Activated CD4-positive, alpha-beta T cell treated with anti-CD3 and anti-CD28 coated beads for 48 hours (primary cell): ENCODE measurements at regions not wholly inside any gene's neighbourhood (a gene's known extent, or its start where the extent isn't known, plus 50 kb on each side); places are given as distances from the start of the nearest gene placed in this dataset.

Source experiments
- DNase-seq: peaks from one replicate; pipeline ENCODE4 v3.0.0-alpha.2; 2020

DNA sequence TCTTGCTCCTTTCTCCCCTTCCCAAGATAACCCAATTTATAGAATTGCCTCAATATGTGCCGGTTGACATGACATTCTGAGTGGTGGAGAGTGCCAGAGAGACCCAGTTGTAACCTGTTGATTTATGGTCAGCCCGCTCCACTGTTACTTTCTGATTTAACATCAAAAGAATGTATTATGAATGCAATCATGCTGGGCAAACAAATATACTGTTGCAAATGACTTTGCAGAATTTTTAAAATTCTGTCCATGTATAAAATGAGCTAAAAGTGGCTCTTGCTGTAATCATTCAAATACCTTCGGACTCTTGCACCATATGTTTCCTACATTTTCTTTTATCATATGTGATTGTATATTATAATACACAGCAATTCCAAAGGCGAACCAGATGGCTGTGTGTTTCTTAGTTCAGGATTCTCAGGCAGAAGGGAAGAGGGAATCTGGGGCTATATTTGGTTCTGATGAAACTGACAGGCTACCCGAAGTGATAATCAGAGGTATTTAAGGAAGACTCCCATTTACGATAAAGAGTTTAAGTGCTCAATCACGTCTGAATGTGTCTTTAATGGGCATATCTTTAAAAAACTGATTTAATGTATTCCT, 131.7 kb downstream of the CLCN4 start:
- no peak for DNase-seq

DNA sequence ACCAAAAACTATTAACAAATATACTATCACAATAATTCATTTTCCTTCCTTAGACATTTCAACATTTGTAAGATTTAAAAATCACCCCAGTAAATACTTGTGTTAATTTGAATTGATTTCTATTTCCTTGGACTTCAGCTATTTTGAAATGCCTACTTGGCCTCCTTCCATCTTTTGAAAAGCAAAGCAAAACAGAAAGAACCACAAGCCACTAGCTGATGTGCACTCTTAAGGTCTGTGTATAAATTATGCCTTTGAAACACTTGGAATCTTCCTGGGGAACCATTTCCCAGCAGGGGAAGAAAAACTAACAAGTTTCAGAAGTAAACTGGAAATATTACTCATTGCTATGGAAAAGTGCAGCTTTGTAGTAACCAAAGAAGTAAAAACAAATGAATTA, 139.8 kb downstream of the CLCN4 start:
- no peak for DNase-seq

DNA sequence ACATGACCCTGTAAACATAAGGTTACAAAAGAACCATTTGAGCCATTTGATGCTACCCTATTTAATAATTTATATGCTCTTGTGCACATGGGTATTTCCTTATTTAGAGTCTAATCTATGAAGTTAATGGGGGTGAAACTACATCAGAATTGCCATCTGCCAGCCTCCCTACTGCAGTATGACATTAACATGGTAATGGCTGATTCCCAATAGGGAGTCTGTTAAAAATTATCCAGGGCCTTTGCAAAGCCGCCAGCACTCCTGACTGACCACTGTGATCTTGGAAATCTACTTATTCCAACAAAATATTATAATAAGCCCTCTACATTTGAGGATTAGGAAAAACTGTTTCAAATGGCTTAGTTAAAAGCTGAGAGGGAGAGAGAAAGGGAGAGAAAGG, 153.7 kb downstream of the CLCN4 start:
- no peak for DNase-seq

DNA sequence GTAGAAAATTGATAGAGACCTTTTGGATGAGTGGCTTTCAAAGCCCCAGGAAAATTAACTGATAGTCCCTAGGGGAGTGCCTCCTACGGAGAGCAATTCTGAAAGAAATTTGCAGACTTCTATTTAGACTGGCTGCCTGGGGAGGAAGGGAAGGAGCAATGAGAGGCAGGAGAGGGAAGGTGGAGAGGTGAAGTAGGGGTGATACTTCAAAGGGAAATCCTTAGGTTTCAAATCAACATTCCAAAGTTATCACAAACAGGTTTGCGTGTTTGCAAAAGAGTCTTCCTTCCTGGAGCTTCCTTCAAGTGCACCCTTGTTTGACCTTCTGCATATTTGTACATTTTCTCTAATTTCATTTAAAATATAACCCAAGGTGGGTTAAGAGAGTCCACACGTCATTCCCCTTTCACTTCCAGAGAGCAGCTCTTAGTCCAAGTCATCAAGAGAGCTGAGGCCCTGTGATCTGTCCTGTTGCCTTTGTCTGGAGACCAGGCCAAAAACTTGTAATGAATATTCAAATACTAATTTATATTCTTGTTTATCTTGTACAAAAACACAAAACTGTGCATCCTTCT, 157.8 kb downstream of the CLCN4 start:
- no peak for DNase-seq

DNA sequence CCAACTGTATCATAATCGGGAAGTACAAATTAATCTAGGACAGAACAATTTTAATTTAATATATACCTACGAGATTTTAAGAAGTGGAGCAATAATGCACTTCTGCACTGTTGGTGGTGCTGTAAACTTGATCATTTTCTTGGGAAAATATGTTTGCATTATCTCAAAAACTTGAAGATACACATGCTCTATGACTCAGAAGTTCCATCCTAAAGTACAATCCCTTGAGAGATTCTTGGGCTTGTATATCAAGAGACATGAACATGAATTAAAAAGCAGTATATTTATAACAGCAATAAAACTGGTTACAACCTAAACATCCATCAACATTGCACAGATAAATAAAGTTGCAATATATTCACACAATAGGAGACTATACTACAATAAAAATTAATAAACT, 168.8 kb downstream of the CLCN4 start:
- no peak for DNase-seq

DNA sequence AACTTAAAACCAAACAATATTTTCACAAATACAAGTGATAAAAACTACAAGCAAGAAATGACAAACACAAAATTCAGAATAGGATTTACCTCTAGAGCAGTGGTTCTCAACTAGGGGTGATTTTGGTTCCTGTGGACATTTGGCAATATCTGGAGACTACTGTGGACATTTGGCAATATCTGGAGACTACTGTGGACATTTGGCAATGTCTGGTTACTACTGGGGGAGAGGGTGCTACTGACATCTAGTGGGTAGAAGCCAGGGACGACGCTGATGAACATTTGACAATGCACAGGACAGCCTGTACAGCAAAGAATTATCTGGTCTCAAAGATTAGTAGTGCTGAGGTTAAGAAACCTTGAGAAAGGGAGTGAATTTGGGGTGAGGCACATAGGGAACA, 169.8 kb downstream of the CLCN4 start:
- no peak for DNase-seq

DNA sequence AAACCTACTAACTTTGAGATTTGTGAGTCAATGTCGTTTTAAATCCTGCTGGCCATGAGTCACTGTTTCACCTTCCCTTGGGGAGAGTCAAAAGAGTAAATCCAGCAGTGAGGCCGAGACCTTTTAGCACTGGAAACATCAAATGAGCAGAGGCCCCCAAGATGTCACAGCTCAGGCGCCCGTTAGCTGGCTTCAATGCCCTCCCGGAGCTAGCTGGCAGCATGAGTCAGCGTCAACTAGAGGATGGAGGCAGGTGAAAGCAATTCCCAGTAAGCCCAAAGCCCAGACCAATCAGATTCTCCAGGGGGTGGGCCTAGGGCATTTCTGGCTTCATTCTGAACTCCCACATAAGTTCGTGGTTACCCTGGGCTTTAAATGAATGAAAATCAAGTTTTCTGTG, 170.9 kb downstream of the CLCN4 start:
- no peak for DNase-seq

DNA sequence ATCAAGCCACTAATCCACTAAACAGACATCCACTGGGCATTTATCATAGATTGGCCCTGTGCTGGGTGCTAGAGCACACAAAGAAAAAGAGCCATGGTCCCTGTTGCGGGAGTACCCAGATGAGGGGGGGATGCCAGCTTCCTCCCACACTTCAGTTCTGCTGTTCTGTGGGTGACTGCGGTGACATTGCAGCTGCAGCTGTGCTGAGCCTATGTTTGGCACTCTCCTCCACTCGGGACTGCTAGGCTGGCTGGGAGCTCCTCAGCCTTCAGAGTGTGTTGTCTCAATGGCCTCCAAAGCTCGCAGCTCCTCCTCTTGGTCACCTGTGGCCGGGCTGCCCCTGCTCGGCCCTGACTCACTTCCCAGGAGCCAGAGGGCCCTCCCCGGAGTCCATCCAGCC, 173.2 kb downstream of the CLCN4 start:
- DNase-seq: no peak

DNA sequence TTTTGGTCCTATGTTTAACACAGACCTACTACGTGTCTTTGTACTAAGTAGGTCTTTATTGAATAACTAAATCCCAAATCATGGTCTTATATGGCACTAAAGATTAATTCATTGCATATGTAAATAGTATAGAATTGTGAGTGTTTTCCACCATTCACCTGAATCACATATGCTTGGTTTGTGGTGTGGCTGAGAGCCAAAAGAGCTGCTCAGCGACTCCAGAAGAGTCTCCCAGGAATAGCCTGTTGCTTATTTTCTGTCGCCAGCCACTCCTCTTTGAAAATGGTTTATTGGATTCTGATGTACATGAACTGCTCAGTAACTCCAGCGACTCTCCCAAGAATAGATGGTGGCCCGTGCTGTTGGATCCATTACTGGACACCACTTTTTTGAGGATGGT, 184.5 kb downstream of the CLCN4 start:
- no peak for DNase-seq

DNA sequence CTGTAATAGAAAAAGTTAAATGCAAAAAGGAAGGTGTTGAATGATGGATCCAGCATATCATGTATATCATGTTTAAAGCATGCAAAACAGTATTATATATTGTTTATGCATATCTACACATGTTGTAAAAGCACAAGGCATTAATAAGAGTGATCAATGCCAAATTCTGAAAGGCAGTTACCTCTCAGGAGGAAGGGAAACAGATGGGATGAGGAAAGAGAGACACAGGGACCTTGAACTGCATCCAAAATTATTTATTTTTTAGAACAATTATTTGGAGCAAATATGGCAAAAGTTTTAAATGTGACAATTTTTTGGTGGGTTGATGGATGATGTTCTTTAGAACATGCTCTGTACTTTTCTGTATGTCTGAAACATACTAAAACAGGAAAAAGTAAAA, 193.4 kb downstream of the CLCN4 start:
- DNase-seq: no peak

DNA sequence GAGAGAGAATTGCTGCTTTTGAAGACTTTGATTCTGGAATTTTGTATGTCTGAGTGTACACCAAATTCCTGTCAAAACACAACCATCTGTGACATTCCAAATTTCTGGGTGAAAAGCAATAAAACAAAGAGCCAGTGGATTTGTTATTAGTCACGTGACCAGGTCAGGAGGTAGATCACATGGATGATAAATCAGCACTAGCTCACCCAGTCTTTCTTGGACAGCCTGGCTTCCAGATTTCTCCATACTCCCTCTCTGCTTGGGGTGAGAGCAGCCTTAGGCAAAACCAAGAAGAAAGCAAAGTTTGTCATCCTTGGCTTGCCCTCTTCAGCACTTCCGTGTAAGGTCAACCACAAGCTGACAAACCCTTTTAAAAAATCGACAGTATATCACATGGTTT, 194.2 kb downstream of the CLCN4 start:
- no peak for DNase-seq

DNA sequence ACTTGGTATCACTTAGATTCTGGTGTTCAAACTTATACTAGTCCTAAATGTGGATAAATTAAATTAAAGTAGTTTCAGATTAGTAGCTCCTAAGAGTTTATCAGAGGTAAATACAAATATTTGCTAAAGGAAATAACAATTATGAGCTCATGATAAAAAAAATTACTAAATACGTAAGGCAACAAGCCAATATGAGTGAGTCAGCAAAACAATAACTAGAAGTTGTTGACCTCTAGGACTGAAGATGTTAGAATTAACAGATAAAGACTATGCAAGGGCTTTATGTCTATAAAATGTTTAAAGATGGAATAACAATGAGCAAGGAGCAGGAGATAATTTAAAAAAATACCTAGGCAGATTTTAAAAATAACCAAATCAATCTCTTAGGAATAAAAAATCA, 195.8 kb downstream of the CLCN4 start:
- DNase-seq: no peak

DNA sequence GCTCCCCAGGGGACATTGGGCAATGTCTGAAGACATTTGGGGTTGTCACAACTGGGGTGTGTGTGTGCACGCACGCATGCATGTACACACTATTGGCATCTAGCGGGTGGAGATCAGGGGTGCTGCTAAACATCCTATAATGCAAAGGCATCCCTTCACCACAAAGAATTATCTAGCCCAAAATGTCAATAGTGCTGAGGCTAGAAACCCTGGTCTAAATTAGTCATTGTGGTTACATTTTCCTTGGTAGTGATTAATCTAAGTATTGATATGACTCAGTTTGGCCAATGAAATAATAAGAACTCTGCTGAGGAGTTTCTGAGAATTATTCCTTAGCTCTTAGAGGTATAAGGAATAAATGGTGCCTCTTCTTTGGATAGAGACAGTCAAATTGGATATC, 200.2 kb downstream of the CLCN4 start:
- peak; percentile 2 for DNase-seq

DNA sequence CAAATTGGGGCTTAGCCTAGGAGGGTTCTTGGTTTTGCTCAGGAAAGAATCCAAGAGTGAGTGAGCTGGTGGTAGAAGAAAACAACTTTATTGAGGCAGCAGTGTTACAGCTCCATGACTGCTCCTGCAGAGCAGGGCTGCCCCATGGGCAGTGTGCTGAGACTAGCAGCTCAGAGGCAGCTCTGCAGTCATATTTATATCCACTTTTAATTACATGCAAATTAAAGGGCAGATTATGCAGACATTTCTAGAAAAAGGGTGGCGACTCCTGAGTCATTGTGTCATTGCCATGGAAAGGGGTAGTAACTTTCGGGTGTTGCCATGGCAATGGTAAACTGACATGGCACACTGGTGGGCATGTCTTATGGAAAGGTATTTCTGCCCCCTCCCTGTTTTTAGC, 202.2 kb downstream of the CLCN4 start:
- no peak for DNase-seq

DNA sequence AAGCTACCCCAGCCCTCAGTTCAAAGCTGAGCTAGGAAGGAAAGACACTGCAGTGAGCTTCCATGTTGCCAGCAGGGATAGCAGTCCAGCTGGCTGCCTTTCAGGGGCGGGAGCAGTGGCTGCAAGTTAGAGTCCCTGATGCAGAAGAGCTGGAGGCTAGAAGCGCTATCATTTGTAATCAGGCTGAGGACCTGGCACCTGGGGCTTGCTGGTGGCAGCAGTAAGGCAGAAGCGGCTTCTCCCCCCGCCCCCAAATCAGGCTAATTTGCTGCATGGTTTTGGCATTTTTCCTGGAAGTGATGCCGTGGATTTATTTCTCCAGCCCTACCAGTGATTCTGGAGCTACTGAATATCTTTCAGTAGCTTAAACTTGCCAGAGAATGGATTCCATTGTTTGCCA, 203.3 kb downstream of the CLCN4 start:
- no peak for DNase-seq

DNA sequence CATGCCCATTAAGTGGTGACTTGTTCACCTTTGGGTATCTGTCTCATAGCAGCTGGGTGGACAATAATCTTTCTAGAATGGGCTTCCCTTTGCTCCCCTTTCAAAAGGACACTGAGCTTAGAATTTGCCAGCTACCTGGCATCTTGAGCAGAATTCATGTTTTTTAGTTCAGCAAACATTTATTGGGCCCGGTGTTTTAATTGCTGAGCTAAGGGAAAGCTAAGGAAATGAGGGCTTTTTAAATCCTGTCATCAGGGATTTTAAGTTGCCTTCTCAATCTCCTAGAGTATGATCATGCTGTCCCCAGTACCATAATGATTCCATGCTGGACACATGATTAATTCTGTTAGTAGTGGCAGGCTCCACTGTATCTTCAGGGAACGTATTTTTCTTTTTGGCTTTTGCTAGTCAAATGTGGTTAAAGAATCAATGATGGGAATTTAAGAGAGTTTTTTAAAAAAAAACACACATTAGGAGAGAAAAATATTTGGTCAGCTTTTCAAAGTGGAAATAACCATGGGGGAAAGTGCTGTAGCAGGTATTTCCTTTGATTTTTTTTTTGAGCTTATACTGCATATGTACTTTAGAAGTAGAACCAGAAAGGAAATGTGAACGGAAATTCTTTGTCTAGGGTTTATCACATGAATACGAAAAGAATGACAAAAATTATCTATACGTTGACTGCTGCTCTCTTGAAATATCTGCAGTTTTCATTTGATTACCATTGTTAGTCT, 208.9 kb downstream of the CLCN4 start:
- DNase-seq: no peak

DNA sequence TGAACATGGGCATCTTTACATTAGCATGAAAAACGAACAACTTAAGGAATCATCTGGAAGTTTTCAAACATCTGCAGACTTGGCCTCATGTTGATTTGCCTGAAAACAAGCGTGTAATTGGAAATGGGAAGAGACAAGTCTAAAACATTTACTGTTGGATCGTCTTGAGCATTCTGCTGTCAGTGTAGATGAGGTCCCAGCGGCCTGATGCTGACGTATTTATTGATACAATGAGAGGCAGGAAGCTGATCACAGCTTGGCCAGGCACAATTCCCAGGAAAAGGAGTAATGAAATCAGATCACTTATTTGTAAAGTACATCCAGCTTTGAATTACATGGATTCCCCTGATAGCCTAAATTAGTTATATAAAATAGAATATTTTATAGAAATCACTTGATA, 210.6 kb downstream of the CLCN4 start:
- no peak for DNase-seq

DNA sequence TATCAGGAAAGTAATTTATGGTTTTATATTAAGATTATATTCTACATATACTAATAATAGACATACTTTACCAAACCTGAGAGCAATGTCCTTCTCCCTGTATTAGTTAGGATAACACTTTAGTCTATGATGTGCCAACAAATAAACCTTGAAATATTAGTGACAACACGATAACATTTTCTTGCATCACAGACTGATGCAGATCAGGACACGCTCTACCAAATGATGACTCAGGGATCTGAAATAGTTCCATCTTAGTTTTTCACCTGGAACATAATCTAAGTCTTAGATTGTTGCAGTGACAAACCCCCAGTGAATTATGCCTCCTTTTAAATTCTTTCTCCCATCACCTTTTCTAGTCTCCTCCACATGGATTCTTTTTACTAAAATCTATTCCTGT, 214.2 kb downstream of the CLCN4 start:
- DNase-seq: no peak

DNA sequence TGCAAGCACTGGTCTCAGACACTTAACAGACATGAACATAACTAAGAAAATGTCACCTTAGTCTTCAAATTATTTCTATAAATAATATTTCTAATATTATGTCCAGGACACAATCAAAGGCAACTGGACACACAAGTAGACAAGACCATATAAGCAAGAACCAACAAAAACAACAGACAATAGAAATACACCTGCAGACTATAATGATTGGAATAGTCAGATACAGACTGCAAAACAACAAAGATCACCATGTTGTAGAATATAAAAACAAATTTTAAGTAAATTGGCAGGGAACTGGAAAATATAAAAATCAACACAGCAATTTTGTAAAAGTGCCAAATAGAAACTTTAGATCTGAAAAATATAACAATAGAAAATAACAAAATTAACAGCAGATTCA, 220.7 kb downstream of the CLCN4 start:
- DNase-seq: no peak

DNA sequence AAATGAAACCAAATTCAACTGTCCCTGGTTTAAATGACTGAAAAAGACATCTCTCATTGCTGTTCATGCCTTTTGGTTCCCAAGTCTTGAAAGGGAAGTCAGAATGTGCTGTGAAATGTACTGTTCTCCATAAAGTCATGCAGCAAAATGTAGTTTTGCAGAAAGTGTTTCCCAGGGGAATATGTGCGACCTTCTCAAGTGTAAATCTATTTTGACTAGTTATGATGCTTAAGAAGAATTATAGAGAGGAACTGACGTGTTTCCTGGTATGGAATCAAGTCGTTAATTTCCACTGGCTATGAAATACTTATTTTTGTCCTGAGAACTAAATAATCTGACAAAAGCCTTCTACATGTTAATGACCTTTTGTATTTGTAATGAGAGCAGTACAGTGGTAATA, 223.1 kb downstream of the CLCN4 start:
- no peak for DNase-seq

DNA sequence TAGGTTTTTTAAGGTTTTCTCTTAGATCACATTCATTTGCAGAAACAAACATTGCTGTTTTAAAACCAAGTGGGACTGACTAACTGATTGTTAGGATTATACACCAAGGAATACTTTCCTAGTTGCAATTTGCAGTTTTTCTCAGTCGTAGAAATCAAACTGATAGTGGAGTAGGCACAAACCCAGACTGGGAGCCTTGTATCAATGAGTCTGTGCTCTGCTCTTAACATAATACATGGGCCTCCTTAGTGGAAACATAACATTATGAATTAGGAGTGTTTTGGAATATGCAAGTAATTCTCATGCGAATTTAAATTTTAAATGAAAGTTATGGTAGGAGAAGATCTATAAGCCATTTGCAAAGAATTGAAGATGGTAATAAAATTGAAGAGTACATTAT, 223.5 kb downstream of the CLCN4 start:
- DNase-seq: no peak

DNA sequence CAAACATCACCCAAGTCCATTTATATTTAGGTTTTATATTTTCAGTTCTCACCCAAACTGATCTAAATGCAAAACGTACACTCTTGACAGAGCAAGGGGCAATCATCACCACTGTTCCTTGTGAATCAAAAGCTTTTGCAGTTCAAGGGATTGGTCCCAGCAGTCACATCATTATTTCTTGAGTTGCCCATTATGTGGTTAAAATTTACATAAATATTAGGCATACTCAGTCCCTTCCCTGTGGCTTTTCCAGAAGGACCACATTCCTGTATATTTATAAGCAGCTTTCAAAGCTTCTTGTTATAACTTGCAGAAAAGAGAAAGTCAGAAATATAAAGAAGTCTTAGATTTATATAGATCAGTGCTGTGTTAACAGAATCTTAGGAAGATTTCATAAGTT, 224.4 kb downstream of the CLCN4 start:
- DNase-seq: no peak

DNA sequence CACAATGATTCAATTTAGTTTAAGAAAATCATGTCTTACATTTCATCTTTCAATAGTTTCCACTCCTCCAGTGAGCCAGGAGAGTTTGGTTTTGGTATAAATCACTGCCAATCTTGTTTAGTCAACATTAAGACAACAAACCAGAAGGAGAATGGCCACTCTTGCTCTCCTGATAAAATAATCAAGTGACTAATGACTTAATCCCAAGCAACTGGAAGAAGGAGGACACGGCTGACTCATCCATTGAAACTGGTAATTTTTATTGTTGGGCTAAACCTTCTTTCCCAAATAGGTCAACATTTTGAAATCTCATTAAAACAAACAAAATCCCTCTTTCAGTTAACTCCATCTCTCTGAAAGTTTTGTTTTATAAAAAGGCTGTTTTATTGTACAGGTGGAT, 230.2 kb downstream of the CLCN4 start:
- no peak for DNase-seq

DNA sequence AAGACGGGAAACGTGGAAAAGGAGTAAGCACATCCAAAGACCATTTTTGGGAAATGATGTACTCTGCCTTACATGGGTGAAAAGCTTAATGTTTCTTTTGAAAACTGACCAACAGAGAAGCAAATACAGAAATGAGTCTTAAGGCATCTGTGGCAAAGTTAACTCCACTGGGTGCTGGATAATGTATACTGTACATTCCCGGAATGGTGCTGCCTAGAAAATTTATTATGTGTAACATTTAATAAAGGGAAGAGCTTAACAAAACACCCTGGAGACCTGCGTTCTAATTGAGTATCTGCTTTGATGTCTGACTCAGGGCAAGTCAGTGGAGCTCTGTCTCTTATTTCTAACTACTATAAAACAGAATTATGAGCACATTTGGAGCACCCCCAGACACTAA, 230.2 kb downstream of the MID1 start:
- no peak for DNase-seq

DNA sequence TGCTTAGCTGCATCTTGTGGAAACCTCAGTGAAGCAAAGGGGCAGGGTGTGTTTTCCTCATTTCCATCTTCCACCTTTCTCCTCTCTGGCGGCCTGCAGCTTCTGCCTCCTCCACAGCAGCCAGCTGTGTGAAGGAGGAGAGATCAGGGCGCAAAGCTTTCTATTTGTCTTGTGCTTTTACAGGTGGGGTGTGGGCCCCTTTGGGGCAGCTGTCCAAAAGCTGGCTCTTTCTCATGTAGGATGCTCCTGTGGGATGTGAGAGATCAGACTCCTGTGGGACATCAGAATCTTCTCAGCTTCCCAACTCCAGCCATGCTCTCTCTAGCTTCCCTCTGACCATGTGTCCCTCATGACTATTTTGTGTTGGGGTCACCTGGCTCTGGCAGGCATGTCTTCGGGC, 227.1 kb downstream of the MID1 start:
- DNase-seq: no peak
